Activated CD4-positive, alpha-beta memory T cell treated with anti-CD3 and anti-CD28 coated beads, Interleukin-2, amount 10 ng/mL, durations not matched to agents 7 days and 5 days (primary cell): ENCODE measurements at regions not wholly inside any gene's neighbourhood (a gene's known extent, or its start where the extent isn't known, plus 50 kb on each side); places are given as distances from the start of the nearest gene placed in this dataset.

Experiments used
- CTCF ChIA-PET: fragments of 350-600 bp; sonication (Branson Sonifier 250); formaldehyde crosslinking; loops from one replicate; lab custom pipeline; 2021; ENCODE audit warnings: antibody characterized with exemption, inconsistent platforms; lab: Charles Lee
- POLR2A ChIA-PET: fragments of 350-600 bp; sonication (Branson Sonifier 250); formaldehyde crosslinking; loops from one replicate; lab custom pipeline; 2021; ENCODE audit warnings: antibody characterized with exemption; lab: Charles Lee
- DNase-seq: peaks from one replicate; pipeline ENCODE4 v3.0.0-alpha.2; 2020
- H3K27ac Mint-ChIP-seq: one replicate; pipeline ENCODE4 v1.8.0; 2021; ENCODE audit warnings: mild to moderate bottlenecking, mixed read lengths
- H3K27me3 Mint-ChIP-seq: one replicate; pipeline ENCODE4 v1.8.0; 2021; ENCODE audit warnings: mixed read lengths
- H3K36me3 Mint-ChIP-seq: one replicate; pipeline ENCODE4 v1.8.0; 2021; ENCODE audit warnings: low read depth, mixed read lengths
- H3K4me1 Mint-ChIP-seq: one replicate; pipeline ENCODE4 v1.8.0; 2021; ENCODE audit warnings: mixed read lengths
- H3K4me3 Mint-ChIP-seq: one replicate; pipeline ENCODE4 v1.8.0; 2021; ENCODE audit warnings: mild to moderate bottlenecking, mixed read lengths
- H3K9me3 Mint-ChIP-seq: one replicate; pipeline ENCODE4 v1.8.0; 2021; ENCODE audit warnings: mixed read lengths

DNA sequence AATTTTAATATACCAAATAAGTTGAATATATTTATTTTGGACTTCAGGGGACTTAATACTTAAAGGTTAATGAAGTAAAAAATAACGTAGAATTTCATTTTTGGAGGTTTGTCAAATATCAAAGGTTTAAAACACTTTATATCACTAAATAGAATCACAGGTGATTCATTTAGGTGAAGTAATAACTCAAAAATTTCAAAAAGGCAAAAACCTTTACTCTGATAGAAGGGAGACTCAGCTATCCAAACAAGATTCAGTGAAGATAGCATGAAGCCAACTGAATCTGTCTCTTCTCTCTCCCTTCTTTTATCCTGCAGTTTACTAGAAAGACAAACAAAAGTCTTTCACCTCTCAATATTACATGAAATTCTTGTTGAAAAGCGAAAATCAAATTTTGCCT is 110.2 kb upstream of the CYSLTR1 start:
- Mint-ChIP-seq H3K36me3 (no peaks in the 10 kb centered on the region), H3K4me1 (no peaks in the 10 kb centered on the region), H3K9me3 (peaks cover 2% of the 10 kb centered on the region), H3K27ac (no peak overlapping the region), H3K4me3 (no peak overlapping the region), H3K27me3 (no peaks in the 10 kb centered on the region)
- no peak for DNase-seq
- ChIA-PET POLR2A (no interaction called here), CTCF (no interaction called here)

DNA sequence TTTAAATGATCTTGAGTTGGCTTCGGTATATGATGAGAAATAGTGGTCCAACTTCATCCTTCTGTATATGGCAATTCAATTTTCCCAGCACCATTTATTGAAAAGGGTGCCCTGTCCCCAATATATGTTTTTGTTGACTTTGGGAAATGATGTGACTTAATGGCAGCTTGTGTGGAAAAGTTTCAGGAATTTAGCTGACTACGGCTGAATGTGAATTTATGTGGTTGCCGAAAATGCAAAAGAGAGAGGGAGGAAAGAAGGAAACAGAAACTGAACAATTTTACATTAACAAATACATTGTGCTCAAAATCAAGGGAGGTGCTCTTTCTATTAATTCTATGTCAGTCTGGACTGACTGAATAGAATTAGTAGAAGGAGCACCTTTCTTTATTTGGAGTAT is 101.8 kb upstream of the CYSLTR1 start:
- no peak for DNase-seq
- ChIA-PET CTCF (no interaction called here), POLR2A (no interaction called here)
- Mint-ChIP-seq H3K27ac (no peak overlapping the region), H3K4me1 (no peaks in the 10 kb centered on the region), H3K27me3 (no peaks in the 10 kb centered on the region), H3K36me3 (no peaks in the 10 kb centered on the region), H3K9me3 (peaks cover 3% of the 10 kb centered on the region), H3K4me3 (no peak overlapping the region)

DNA sequence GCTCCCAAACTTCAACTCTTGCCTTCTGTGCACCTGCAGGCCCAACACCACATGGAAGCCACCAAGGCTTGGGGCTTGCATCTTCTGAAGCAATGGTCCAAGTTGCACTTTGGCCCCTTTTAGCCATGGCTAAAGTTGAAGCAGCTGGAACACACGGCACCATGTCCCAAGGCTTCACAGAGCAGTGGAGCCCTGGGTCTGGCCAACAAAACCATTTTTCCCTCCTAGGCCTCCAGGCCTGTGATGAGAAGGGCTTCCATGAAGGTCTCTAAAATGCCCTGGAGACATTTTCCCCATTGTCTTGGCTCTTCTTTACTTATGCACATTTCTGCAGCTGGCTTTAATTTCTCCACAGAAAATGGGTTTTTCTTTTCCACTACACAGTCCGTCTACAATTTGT is 61.3 kb upstream of the CYSLTR1 start:
- Mint-ChIP-seq H3K9me3 (peaks cover 11% of the 10 kb centered on the region), H3K4me3 (no peak overlapping the region), H3K27ac (no peak overlapping the region), H3K36me3 (peaks cover 4% of the 10 kb centered on the region), H3K4me1 (no peaks in the 10 kb centered on the region), H3K27me3 (no peaks in the 10 kb centered on the region)
- ChIA-PET CTCF (no interaction called here), POLR2A (no interaction called here)
- DNase-seq = no peak

DNA sequence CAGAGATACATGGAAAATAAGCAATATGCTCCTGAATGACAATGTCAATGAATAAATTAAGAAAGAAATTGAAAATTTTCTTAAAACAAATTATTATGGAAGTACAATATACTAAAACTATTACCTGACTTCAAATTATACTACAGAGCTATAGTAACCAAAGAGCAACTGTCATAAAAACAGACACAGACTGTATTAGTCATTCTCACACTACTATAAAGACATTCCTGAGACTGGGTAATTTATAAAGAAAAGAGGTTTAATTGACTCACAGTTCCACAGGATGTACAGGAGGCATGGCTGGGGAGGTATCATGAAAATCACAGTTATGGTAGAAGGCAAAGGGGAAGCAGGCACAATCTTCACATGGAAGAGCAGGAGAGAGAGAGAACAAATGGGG is 60.0 kb upstream of the CYSLTR1 start:
- POLR2A ChIA-PET = no interaction called here
- CTCF ChIA-PET = no interaction called here
- Mint-ChIP-seq H3K4me1 (no peaks in the 10 kb centered on the region), H3K4me3 (no peak overlapping the region), H3K27ac (no peak overlapping the region), H3K27me3 (no peaks in the 10 kb centered on the region), H3K9me3 (peaks cover 11% of the 10 kb centered on the region), H3K36me3 (peaks cover 4% of the 10 kb centered on the region)
- DNase-seq = no peak

DNA sequence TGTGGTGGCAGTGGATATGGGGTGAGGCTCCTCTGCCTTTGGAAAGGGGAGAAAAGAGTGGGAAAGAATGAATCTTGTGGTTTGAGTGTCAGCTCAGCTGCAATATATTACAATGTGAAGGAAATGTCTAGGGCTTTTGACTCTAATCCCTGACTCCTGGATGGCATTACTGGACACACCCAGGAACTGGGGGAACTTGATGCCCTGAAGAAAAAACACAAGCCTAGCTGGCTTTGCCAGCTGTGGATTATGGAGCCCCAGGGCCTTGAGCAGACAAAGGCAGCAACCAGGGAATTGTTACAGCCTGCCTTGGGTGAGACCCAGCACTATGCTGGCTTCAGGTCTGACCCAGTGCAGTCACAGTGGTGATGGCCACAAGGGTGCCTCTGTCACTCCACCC is 57.1 kb upstream of the CYSLTR1 start:
- Mint-ChIP-seq H3K36me3 (peaks cover 4% of the 10 kb centered on the region), H3K9me3 (peaks cover 14% of the 10 kb centered on the region), H3K4me3 (no peak overlapping the region), H3K27me3 (no peaks in the 10 kb centered on the region), H3K27ac (no peak overlapping the region), H3K4me1 (no peaks in the 10 kb centered on the region)
- POLR2A ChIA-PET = no interaction called here
- CTCF ChIA-PET = no interaction called here
- DNase-seq = no peak

DNA sequence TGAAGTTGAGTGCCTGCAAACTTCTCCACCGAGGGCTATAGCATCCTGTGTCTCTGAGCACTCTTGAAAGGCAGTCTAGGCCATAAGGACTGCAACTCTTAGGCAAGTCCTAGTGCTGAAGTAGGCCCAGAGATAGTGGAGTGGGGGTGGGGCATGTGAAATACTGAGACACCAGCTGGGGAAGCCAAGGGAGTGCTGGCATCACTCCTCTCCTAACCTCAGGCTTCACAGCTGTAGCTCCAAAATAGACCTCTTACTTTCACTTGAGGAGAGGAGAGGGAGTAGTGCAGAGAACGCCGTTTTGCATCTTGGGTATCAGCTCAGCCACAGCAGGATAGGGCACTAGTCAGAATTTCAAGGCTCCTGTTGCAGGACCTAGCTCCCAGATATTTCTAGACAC is 56.2 kb upstream of the CYSLTR1 start:
- peaks cover 1% of the 10 kb centered on the region for H3K4me1 Mint-ChIP-seq
- ChIA-PET POLR2A (no interaction called here), CTCF (no interaction called here)
- no peak for DNase-seq
- no peak overlapping the region for H3K4me3 Mint-ChIP-seq
- H3K36me3 Mint-ChIP-seq = peaks cover 4% of the 10 kb centered on the region
- no peaks in the 10 kb centered on the region for H3K27me3 Mint-ChIP-seq
- H3K9me3 Mint-ChIP-seq = peaks cover 8% of the 10 kb centered on the region
- no peak overlapping the region for H3K27ac Mint-ChIP-seq

DNA sequence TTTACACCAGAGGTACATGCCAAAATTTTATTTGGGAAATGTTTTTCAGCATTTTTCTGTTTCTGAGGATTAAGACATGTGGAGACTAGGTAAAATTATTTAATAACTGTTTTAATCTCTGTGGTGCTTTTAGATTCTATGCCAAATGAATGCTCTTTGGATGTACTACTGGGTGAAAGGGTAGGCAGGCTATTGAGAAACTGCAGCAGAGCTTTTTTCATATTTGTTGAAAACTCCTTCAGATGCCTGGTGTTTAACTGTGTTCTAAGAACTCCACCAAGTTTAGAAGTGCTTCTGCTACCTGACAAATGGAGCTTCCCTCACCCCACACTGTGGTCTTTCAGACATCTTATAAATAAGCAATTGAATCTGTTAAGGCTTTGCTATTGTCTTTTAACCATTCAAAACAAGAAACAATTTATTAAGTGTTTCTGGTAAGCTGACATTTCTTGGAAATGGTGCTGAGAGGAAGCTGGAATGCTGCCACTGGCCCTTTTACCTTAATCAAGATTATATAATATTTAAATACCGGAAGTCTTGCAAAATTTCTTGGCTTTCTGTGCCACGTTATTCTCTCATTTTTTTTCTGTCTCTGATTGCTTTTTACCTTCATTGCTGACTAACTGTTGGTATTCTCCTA is 51.2 kb upstream of the CYSLTR1 start:
- Mint-ChIP-seq H3K4me1 (peaks cover 12% of the 10 kb centered on the region), H3K27ac (no peak overlapping the region), H3K27me3 (no peaks in the 10 kb centered on the region), H3K9me3 (peaks cover 6% of the 10 kb centered on the region), H3K36me3 (no peaks in the 10 kb centered on the region), H3K4me3 (no peak overlapping the region)
- CTCF ChIA-PET = no interaction called here
- POLR2A ChIA-PET = no interaction called here
- no peak for DNase-seq
